HG02623 (cell line): ENCODE measurements at regions not wholly inside any gene's neighbourhood (a gene's known extent, or its start where the extent isn't known, plus 50 kb on each side); places are given as distances from the start of the nearest gene placed in this dataset.

Experiments
- ATAC-seq: cut with Tn5 transposase; IDR thresholded peaks from one replicate; pipeline ENCODE4 v1.9.1; 2021; ENCODE audit warnings: moderate library complexity; ENCODE audit not compliant: unreplicated experiment

DNA sequence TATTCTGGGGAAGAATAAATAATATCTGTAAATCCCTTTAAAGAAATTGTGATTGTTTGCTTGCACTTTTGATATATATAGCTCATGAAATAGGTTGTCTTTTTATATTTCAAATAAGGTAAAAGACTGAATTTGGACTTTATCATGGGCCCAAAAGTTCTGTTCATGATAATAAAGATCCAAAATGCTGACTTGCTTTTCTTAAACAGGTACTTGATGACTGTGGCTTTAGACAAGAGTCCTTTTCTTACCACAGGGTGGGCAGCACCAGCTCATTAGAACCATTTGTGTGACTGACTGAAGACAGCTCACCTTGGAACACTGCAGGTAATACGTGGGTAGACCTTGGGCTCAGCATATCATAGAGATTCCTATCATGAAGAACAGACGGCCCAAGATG, 432.6 kb downstream of the ETNK1 start:
- no peak for ATAC-seq

DNA sequence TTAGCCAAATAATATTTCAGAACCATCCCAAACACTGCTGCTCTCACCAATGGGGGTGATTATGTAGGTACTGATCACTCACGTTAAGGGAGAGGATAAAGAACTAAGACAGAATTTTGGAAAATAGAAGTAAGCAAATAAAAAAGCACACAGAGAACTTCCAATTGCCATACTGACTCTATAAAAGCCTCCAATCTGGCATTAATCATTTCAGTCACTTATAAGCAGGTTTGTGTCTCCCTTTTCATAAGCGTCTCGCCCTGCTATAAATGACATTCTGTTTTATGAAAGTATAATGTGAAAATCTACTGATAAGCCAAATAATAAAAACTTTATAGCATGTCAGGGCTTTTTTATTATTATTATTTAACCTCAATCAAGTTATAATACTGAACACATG, 435.2 kb downstream of the ETNK1 start:
- ATAC-seq, result no peak

DNA sequence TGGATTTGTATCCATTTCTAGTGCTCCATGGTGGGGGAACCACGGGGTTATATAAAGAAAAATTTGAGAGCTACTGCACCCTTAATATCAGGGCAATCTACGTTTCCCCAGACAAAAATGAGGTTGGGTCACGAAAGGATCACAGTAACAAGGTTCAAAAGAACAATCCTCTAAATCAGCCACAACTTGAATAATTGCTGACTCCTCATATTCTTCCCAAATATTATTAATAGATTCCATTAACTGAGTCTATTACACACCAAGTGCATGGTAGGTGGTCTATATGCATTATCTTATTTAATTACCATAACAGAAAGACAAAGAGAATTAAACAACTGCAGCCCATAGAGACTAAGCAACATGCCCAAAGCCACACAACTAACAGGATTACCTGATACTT, 438.2 kb downstream of the ETNK1 start:
- ATAC-seq, result no peak

DNA sequence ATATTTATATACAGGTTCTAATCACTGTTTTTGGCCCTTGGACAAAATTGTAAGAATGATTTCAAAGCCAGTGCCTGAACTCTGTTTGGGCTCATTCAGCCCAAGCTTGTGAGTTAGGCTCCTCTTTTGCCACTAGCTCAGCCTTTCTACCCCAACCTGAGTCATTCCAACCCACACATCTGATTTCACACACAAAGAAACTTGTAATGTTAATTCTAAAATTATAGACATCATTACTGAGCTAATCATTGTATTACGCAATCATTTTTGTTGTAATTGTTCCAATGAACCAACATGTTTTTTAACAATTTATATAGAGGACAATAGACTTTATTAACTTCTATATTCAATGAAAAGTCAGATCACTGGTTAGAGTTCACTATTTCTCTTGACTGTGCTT, 441.1 kb downstream of the ETNK1 start:
- ATAC-seq, result no peak

DNA sequence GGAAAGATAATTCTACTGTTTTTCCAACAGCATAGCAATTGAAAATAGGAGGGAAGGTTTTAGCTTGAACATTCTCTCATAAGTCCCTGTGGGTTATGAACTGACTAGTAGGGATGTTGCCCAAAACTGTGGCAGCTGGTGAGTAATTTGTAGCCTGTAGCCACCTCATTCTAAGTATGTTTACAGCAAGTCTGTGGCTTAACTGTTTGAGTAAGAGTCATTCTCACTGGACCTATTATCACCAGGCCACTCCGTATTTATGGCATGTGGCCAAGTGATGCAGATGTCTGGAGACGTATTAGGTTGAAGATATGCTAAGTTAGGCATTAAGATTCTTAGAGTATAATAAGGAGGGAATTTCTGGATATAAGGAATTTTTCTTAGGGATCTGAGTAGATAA, 458.3 kb downstream of the ETNK1 start:
- ATAC-seq, result peak; percentile 82

DNA sequence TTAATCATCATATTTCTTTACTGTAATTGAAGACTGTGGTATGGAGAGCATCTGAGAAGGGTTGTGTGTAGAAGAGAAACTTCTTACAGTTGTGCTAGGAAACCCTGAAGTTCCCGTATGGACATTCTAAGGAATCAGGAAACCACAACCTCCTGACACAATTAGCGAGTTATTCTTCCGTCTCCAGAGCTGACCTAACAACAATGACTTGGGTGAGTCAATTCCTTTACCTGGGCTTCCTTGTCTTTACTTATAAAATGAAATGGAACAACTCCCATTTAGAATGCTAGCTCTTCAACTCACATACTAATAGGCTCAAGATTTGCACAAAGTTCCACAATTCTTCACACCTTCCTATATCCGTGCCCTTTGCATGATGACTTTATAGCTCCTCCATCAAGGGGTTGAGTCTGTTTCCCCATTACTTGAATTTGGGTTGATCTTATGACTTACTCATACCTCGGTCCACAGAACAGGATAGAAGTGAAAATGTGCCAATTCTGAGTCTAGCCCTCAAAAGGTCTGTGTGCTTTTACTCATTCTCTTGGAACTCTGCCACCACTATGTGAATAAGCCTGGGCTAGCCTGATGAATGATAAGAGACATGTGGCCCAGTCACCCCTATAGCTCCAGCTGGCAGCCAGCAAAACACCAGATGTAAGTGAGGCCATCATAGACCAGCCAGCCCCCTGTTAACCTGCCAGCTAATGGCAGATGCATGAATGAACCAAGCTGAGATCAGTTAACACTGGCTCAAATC, 459.4 kb downstream of the ETNK1 start:
- ATAC-seq, result no peak

DNA sequence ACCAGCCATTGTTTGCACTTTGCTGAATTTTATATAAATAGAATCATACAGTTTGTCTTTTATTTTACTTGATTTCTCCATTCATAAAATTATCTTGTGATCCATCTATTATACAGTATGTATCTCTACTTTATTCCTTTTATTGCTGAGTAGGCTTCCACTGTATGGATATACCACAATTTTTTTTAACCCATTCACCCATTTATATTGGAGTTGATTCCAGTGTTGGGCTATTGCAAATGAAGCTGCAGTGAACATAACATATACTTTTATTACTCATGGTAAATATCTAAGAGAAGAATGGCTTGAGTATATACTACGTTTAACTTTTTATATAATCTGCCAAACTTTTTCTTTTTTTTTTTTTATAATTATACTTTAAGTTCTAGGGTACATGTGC, 463.6 kb downstream of the ETNK1 start:
- no peak for ATAC-seq

DNA sequence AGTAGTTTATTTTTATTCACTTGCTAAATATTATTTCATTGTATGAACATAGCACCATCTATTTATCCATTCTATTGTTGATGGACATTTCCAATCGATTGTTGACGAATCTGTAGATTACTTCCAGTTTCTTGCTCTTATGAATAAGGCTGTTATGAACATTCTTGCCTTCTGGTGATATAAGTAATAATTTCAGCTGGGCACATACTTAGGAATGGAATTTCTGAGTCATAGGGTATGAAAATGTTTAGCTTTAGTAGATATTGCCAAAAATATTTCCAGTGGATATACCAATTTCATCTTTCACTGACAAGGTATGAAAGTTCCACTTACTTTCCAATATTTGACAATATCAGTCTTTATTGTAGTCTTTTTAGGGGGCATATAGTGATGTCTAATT, 468.5 kb downstream of the ETNK1 start:
- no peak for ATAC-seq

DNA sequence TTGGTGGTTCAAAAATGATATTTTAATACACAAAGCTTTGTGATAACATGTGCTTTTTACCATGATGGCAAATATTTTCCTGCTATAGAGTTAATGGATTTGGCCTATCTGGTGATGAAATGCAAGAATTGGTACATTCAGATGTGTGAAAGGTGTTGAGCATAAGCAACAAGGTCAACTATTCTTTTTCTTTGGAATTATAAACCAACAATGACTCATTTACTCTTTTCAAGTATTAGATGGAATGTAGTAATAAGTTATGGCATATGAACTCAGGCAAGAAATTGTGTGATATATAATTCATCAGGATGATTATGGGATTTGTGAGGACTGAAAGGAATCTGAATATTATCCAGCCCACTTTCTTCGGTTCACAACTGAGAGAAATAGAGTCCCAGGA, 471.4 kb downstream of the ETNK1 start:
- no peak for ATAC-seq

DNA sequence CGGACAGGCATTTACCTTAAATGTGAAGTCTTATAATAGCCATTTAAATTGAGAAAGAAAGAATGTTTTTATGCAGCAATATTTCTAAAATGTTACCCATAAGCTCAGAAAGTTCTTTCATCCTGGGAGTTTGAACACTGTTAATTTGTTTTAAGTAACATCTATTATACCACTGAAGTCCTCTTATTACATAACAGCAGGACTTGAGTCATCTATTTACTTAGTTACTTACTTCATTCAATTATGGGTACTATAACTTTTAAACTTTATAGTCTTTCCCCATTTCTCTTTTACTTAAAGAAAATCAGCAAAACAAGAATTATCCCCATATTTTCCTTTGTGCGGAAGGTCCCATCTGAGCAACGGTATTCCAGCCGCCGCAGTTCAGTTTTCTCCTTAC, 473.1 kb downstream of the ETNK1 start:
- ATAC-seq, result no peak

DNA sequence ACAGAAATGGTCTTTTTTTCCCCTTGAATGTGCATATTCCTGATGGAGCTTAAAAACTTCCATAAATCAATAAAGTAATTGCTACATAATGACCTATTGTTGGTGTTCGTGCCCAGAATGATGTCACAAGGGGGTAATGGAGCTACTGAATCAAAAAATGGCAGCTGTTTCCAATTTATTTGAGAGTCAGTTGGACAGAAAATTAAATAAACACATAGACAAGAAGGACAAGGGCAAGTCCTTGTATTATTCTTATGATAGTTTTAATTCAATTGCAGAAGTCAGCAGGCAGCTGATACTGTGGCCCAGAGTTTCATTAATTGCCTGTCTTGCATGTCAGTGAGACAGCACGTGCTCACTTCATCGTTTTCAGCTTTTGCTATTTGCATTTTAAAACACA, 473.5 kb downstream of the ETNK1 start:
- no peak for ATAC-seq

DNA sequence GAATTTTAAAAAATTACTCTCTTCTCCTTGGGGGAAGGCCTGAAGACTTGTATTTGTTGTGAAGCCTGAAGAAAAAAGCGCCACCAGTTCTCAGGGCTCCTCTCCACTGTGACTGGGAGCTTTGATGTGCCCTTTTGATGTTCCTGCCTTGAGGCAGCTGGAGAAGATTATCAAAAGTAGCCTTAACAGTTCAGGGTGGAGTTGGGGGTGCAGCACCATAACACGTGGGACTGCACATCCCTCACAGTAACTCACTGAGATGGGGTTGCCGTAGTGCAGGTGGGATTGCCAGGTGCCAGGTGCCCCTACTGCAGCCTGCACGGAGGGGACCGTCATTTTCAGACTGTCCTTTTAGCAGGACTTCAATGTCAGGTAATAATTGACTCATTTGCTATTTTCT, 474.1 kb downstream of the ETNK1 start:
- ATAC-seq, result no peak

DNA sequence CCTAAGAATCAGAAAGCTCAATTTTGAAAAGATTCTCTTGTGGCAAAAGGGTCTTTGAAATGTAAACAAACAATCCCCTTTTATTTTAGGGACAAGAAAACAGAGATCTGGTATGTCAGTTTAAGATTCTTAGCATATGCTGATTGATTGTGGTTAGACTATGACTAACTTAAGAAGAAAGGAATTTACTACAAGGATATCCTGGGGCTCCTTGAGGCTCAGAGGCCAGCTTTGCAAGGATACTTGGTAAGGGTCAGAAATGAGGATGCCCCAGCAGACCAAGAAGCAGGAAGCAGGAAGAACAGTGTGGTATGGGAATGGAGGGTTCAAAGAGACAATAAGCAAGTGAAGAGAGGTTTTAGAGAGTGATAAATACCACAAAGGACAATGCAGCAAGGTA, 474.6 kb downstream of the ETNK1 start:
- ATAC-seq, result no peak

DNA sequence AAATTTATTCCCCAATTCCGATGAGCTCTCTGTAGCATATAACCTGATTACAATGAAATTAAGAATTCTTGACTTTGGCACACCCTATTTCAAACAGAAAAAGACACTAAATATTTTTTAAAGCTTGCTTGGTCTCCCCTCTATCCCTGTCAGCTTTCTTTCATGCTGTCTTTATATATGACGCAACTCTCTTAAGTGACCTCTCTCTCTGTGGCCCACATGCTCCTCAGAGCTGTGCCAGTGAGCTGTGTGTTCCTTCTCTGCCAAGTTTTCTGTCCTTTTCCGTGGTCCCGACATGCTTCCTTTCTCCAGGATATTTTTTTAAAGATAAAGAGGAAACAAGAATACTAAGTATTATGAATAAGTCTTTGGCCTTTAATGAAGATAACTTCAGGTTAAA, 484.0 kb downstream of the ETNK1 start:
- ATAC-seq, result no peak

DNA sequence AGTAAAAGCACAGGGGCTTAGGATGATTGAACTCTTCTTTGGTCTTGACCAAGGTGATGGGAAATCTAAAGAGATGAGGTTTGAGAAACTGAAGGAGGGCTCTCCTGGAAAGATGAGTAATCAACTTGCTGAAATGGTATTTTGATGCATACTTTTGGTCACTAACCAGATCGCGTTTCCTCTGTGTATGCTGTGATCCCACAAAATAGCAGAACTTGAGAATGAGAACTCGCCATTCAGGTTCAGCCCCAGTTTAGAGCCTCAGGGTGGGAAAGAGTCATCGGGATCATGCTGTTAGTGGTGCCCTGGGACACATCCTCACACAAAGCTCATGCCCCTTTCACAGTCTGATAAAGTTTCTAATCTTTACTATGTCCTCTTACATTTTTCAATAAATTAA, 488.8 kb downstream of the ETNK1 start:
- ATAC-seq, result no peak

DNA sequence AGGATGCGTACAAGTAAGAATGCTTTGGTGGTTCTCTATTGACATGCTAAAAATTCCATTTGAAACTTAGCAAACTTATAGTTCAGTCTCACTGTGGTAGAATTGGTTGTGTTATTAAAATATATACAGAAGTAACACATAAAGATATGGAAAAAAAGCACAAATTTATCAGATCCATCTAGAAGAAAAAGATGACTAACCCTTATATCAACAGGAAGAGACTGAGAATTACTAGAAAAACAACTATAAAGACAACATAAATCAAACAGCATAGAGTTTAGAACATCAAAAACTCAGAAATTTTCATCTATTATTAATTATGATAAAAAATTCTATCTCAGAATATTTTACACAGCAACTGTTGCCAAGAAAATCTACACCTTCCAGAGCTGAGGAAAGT, 491.0 kb downstream of the ETNK1 start:
- ATAC-seq, result no peak

DNA sequence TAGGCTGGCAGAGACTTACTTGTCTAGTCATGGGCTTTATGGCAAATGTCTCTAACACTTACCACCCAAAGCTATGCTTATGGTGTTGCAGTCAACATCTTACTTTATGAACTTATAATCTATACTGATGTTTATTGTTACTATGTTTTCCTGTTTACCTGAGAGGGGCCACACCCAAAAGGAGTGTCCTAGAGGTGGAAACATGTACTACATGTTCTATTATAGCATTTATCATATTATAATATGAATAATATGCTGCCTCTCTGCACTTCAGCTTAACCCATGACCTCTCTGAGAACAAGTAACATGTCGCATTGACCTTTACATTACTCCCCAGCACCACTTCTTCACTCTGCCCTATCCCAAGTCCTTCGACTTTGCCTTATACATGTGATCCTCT, 501.8 kb downstream of the ETNK1 start:
- no peak for ATAC-seq

DNA sequence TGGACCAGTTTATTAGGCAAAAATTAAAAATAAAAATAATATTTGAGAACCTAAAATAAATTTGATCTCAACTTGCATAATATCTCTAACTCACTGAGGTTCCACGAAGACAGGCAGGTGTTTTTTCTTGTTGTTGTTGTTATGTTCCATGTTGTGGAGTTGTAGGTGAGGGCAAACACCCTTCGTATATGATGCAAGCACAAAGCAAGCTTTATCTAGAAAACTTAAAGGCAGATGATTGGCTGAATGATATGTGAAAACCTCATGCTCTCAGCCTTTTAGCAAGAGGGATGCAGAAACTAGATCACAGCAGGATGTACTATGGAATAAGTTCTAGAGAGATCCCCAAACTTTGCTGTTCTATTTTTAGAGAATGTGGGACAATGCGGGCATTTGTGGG, 502.7 kb downstream of the ETNK1 start:
- no peak for ATAC-seq

DNA sequence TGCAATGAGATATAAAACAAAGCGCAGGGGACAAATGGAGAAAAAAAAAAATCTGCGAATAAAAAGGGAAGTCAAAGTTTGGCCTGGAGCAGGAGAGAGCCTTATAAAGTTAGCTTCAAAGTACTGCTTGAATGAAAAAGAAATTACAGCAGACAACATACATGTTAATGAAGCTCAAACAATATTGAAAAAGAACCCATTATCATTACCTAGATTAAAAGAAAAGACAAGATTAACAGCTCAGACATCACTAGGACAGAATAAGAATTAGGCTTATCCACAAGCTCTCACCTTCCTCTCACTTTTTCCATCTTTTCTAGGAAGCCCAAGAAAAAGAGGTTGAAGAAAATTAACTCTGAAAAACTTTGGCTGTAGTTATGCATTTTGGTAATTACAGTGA, 503.5 kb downstream of the ETNK1 start:
- ATAC-seq, result no peak

DNA sequence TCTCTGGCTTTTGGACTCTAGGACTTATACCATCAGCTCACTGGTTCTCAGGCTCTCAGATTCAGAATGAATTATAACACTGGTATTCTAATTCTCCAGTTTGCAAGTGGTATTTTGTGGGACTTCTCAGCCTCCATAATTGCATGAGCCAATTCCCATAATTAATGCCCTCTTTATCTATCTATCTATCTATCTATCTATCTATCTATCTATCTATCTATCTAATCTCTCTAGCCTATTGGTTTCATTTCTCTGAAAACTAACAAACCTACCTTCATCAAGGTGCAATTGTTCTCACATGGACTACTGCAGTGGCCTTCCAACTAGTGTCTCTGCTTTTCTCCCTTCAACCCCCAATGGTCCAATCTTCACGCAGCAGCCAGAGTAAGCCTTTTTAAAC, 507.4 kb downstream of the ETNK1 start:
- ATAC-seq, result no peak

DNA sequence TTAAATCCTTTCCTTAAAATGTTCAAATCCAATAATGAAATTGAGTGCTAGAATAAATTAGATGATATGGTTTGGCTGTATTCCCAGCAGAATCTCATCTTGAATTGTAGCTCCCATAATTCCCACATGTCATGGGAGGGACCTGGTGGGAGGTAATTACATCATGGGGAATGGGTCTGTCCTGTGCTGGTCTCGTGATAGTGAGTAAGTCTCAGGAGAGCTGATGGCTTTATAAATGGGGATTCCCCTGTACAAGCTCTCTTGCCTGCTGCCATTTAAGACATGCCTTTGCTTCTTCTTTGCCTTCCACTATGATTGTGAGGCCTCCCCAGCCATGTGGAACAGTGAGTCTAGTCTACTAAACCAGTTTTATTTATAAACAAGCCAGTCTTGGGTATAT, 508.5 kb downstream of the ETNK1 start:
- no peak for ATAC-seq

DNA sequence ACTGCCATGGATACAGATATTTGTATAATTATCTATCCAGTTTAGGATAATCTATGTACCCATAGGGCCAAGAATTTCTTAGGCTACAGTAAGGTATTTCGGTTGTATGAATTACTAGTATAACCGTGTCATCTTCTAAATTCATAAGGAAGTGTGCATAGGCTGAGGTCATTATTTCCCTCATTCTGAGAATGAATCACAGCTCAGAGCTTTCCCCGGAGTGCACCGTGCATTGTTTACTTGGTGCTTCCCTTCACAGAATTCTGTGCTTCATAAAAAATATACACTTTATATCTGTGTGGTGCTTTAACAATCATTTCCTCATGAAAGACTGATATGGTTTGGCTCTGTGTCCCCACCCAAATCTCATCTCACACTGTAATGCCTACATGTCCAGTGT, 514.1 kb downstream of the ETNK1 start:
- no peak for ATAC-seq

DNA sequence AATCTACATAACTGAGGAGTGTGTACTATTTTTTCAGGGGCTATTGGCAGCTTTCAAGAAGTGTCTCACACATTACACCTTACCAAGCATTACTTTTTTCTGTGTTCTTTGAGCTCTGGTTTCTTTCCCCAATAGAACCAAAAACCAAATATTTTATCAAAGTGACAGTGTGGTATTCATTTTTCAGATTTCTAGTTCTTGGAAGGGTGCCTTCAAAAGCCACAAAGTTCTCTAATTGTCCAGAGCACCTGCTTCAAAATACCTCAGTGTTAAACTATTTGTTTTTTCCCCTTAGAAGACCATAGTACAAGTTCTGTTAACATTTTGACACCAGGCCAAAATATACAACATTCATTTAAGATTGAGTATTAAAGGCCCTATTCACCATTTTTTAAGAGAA, 515.7 kb downstream of the ETNK1 start:
- ATAC-seq, result no peak
